ENCODE measurements at regions not wholly inside any gene's neighbourhood (a gene's known extent, or its start where the extent isn't known, plus 50 kb on each side); places are given as distances from the start of the nearest gene placed in this dataset.

DNA sequence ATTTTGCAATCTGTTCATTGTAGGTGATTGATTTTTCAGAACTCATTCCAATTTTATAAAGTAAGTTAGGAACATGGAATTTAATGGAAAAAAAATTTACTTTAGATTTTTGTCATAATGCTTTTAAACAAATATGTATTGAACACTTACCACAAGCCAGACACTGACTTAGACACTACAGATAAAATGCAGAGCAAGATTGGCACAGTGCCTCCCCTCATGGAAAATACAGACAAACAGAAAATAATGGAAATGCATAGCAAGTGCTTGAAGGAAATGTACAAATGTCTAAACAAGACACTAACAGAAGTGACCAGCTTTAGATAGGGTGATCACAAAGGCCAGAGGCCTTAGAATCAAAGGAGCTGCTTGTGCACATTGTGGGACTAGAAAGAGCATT is 260.5 kb upstream of the ADGRL2 start:
- TF ChIP-seq, protein P1, sequence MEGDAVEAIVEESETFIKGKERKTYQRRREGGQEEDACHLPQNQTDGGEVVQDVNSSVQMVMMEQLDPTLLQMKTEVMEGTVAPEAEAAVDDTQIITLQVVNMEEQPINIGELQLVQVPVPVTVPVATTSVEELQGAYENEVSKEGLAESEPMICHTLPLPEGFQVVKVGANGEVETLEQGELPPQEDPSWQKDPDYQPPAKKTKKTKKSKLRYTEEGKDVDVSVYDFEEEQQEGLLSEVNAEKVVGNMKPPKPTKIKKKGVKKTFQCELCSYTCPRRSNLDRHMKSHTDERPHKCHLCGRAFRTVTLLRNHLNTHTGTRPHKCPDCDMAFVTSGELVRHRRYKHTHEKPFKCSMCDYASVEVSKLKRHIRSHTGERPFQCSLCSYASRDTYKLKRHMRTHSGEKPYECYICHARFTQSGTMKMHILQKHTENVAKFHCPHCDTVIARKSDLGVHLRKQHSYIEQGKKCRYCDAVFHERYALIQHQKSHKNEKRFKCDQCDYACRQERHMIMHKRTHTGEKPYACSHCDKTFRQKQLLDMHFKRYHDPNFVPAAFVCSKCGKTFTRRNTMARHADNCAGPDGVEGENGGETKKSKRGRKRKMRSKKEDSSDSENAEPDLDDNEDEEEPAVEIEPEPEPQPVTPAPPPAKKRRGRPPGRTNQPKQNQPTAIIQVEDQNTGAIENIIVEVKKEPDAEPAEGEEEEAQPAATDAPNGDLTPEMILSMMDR (IDR thresholded peaks at IDR 0.05; ENCODE audit: poor library complexity, severe bottlenecking), result no peak
- TF ChIP-seq, protein P2, sequence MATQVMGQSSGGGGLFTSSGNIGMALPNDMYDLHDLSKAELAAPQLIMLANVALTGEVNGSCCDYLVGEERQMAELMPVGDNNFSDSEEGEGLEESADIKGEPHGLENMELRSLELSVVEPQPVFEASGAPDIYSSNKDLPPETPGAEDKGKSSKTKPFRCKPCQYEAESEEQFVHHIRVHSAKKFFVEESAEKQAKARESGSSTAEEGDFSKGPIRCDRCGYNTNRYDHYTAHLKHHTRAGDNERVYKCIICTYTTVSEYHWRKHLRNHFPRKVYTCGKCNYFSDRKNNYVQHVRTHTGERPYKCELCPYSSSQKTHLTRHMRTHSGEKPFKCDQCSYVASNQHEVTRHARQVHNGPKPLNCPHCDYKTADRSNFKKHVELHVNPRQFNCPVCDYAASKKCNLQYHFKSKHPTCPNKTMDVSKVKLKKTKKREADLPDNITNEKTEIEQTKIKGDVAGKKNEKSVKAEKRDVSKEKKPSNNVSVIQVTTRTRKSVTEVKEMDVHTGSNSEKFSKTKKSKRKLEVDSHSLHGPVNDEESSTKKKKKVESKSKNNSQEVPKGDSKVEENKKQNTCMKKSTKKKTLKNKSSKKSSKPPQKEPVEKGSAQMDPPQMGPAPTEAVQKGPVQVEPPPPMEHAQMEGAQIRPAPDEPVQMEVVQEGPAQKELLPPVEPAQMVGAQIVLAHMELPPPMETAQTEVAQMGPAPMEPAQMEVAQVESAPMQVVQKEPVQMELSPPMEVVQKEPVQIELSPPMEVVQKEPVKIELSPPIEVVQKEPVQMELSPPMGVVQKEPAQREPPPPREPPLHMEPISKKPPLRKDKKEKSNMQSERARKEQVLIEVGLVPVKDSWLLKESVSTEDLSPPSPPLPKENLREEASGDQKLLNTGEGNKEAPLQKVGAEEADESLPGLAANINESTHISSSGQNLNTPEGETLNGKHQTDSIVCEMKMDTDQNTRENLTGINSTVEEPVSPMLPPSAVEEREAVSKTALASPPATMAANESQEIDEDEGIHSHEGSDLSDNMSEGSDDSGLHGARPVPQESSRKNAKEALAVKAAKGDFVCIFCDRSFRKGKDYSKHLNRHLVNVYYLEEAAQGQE (IDR thresholded peaks at IDR 0.05; ENCODE audit: borderline replicate concordance), result no peak
- TF ChIP-seq EP300 (conservative IDR thresholded peaks at IDR 0.05; ENCODE audit: poor library complexity, severe bottlenecking) (no peak), EZH2 (IDR thresholded peaks at IDR 0.05; ENCODE audit: borderline replicate concordance, insufficient read depth, low read length, poor library complexity, severe bottlenecking) (no peak), RAD21 (conservative IDR thresholded peaks at IDR 0.05) (no peak), POLR2AphosphoS5 (IDR thresholded peaks at IDR 0.05) (no peak), TAF1 (IDR thresholded peaks at IDR 0.05; ENCODE audit: low read depth) (no peak), SMC3 (conservative IDR thresholded peaks at IDR 0.05; ENCODE audit: poor library complexity) (no peak), MXI1 (conservative IDR thresholded peaks at IDR 0.05; ENCODE audit: poor library complexity, severe bottlenecking) (no peak)

Measured in neural cell (in vitro differentiated cells).